ENCODE measurements at regions not wholly inside any gene's neighbourhood (a gene's known extent, or its start where the extent isn't known, plus 50 kb on each side); places are given as distances from the start of the nearest gene placed in this dataset.

DNA sequence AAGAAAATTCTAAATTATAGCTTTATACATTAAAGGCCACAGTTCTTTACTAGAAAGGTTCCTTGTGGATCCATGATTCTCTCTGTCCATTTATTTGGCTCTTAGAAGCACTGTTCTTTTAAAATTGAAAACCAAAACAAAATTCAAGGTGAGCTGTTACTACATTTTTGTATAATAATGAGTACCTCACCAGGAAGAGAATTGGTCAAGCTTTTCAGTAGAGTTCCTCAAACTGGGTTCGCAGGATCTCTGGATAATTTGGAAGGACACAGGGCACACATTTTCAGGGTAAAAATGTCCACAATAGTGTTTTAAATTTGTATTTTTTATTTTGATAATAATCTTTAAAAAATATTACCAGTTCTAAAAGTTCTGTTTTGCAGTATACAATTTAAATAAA, 93.0 kb downstream of the PPP1R3A start:
- no peak for ATAC-seq

DNA sequence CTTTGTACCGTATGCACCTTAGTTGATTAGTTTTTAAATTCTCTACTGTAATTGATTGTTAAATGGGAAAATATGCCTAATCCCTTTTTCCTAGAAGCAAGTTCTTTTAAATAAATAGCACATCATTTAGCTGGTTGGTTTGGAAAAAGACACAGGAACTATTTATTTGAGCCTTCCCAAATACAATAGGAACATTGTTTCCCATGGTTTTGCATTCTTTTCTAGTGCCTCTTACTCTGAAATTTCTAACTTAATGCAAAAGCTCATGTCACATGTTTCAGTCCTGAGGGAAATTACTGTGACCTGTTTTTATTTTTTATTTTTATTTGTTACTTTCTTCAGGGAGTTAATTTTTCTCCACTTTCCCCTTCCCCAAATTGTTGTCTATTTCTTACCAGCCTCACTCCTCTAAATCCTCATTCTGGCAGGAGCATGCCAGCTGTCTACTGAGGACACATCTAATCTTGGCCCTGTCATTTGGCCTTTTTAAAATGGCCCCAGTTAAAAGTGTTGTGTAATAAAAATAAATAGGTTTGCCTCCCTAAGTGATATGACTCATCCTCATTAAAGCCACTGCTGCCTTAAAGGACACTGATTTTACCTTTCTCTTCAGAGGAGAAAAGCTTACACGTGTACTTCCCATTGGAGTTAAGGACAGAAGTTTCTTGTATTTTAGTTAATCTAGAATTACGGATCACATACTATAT, 94.5 kb downstream of the PPP1R3A start:
- ATAC-seq: no peak

DNA sequence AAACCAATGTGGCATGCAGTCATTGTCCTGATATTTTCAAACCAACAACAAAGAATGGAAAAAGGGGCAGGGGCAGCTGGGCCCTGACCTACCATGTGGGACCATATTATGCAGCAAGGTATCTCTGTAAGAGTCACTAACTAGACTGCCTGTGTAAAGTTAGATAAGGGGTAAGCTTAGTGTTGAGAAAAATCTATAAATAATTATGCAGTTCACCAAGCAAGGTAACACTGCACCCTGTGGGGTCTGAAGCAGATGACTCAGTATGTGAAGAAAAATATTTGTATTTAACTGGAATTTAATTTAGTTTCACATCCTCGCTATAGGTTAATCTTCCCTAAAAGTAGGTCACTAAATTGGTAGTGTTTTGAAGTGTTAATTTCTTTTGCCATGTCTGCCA, 99.3 kb downstream of the PPP1R3A start:
- no peak for ATAC-seq

DNA sequence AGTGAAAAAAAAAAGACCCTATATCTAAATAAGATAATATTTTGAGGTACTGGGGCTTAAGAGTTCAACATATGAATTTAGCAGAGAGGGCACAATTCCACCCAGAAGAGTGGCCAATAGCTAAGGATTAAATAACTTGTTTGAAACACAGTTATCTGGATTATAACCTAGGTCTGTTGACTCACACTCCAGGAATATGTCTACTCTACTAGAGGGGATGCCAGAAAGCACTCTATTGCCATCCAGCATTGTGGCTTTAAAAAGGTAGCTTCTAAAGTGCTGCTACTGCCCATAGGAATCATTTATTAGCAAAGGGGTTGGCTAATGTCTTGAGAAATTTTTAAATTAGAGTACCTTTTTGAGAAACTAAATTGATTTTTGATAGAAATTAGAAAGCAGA, 102.2 kb downstream of the PPP1R3A start:
- no peak for ATAC-seq

DNA sequence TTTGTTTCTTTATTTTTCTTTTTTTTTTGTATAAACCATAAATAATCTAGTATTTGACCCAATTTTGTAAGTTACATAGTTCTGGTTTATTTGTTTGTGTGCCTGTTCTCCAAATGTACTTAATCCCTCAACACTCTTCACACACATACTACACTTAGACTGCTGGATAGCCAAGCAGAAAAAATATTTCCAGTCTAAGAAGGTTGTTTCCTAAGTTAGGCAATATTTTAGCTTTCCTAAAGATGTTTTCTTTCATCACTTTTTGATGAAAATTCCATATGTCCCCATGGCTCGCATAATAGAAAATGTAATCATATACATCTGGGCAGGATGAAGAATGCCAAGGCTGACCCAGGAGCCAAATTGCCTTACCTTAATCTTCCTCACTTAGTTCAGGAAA, 105.3 kb downstream of the PPP1R3A start:
- ATAC-seq: no peak

DNA sequence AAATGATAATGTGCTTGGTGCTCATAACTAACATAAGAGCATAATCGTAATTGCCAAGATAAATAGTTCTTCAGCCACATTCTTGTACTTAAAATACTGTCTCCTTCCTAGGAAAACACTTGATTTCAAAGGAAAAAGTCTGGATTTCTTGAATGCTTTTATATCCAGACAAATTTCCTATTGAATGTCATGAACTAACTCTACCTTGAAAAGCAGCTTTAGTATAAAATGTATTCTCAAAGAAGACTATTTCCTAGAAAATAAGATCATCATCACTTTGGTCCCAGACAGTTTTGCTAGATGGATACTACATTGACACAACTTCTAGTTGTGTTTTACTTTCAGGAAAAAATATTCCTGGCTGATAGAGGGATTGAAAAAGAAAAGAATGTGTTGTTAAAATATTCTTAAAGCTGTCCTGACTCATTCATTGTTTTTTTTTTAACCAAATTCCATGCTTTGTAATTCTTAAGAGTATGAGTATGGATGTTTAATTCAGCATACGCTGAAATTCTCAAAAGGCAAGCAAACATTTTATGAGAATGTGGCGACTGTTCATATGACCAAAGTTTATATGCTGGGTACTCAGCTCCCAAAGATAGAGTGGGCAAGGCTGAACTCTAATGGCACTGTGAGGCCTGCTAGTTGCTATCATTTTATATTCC, 106.1 kb downstream of the PPP1R3A start:
- no peak for ATAC-seq

DNA sequence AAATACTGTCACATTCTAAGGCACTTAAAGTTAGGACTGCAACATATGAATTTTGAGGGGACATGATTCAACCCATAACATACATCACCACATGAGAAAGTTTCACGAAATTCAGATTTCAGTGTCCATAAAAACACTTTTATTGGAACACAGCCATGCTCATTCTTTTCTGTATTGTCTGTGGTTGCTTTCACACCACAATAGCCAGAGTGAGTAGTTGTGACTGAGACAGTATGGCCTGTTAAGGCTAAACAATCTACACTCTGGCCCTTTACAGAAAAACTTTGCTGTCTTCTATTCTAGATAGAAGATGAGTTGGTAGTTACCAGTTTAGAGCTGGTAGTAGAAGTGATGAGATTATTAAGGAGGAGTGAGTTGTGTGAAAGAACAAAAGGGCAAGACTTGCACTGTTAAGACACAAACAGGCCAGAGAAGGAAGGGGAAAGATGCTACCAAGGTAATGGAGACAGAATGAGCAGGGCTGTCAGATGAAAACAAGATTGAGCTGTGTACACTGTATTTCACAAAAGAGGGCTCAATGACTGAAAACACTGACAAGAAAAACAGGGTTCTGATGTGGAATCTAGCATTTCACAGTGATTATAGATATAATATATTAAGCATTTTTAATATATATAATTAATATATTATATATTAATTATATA, 108.6 kb downstream of the PPP1R3A start:
- ATAC-seq: no peak

DNA sequence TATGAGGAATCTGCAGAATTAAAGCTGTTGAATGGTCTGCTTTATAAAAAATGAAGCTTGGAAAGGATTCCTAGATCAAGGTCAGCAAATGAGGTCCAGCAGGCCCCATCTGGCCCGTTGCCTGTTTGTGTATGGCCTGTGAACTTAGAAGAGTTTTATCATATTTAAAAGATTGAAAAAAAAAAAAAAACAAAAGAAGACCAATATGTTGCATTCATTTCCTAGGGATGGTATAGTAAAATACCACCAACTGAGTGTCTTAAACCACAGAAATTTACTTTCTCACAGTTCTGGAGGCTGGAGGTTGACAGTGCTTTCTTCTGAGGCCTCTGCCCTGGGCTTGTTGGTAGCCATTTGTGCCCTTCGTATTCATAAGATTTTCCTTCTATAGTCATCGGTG, 109.2 kb downstream of the PPP1R3A start:
- ATAC-seq: no peak

DNA sequence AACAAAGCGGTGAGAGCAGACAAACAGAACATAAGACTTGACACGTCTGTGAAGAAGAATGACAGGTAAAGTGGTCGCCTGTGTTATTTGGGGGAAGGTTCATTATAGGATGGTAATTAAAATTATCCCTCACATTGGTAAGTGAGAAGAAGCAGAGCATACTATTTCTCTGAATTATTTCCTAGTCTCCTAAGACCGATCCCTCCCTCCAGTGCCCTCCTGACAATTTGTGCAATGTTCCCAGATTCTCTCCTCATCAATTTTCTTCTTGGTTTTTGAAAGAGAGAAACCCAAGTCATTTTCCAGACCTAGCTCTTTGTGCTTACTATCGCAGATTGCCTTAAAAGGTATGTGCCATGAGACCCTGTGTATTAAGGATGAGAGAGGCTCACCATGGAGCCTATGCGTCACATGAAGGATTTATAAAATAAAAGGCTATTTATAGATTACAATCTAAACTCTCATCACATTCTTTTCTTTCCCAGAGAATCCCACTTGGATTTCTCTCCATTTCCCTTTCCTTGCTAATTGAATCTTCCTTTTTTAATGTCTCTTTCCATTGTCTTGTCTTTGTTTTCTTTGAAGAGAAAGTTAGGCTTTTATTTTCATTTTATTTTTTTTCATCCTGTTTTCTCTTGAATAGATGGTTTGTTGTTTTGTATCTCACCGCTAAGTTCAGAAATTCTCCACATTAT, 112.0 kb downstream of the PPP1R3A start:
- ATAC-seq: no peak

DNA sequence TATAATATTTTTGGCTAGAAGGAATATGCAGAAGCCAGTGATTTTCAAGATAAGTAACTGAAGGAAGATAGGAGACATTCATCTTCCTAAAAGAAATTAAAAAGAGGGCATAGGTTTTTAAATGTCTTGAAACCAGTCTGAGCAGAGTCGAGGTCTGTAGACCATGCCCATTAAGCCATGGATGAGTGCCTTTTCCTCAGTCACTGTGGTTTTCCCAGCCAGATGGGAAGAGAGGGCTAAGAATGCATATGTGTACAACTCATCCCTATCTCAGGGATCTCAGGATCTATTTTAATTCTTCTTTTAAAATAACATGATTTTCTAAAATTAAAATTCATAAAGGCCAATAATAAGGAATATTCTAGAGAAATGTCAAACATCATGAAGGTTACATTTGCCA, 112.8 kb downstream of the PPP1R3A start:
- ATAC-seq: no peak

DNA sequence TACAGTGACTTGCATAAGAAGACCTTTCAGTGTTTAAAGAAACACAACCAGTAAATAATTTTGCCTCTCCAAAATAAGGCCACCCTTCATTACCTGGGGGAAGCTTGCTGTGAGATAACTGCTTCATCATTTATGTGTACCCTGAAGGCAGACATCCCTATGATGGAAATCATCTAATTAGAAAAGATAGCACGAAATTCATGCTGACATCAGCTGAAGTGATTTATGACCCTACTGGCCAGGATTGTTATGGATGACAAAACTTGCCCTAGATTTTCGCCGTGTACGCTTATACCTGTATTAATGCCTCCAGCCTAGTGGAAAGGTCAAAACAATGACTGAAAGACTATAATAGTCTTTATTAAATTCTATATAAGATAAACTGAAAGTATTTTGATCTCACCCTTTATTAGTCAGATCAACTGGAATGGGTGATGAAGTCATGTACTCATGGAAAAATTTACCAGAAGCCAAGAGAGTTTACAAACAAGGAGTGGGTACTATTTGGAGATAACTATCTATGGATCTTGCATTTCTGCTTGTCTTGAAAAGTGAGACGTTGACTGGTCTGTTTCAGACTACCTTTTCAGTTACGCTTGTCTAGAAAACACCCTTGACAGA, 114.2 kb downstream of the PPP1R3A start:
- no peak for ATAC-seq

DNA sequence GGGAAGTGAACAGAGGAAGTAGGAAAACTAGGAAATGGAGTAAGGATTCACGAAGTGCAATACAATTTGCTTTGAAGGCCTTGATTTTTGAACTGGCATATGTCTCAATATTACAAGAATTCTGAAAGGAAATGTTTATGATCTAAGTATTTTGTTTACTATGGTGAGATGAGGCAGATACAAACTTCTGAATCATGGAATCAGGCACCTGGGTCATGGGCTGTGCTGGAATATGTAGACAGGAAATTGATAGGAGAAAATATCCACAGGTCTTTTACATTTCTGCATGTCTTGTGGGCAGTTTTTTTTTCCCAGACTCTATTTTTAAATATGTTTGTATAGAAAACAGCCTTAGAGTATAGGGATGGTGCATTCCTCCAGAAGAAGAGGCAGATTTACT, 117.1 kb downstream of the PPP1R3A start:
- ATAC-seq: no peak

DNA sequence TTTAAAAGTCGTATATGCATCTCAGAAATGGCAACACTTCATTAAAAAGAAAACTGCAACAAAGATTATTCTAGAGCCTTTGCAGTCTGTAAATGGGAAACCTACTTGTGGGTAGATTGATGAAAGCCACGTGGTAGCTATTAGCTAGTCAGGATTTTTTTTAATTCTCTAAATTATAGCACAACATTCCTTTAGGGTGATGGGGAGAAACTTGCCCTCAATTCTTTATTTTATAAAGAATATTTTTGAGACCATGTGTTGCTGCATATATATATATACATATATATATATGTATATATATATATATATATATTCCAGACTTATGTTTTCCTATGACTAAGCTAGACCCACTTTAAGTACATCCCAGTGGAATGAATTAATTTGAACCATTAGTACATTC, 118.0 kb downstream of the PPP1R3A start:
- no peak for ATAC-seq

DNA sequence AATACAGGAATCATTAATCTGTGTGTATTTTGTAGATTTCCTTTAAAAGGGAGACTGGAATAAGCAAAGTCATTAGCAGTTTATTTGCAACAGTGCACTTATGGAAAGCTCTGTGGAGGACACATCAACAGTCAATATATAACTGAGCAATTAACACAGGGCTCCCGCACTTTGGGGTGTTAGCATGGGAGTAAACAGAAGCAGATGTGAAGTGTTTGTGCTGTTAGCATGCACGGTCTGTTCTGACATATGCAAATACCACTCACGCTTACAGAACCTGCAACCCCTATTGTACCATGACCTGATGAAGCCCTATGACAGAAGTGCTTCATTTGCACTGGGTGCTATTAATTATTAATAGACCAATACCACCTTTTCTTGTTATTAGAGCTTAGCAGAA, 118.9 kb downstream of the PPP1R3A start:
- no peak for ATAC-seq

DNA sequence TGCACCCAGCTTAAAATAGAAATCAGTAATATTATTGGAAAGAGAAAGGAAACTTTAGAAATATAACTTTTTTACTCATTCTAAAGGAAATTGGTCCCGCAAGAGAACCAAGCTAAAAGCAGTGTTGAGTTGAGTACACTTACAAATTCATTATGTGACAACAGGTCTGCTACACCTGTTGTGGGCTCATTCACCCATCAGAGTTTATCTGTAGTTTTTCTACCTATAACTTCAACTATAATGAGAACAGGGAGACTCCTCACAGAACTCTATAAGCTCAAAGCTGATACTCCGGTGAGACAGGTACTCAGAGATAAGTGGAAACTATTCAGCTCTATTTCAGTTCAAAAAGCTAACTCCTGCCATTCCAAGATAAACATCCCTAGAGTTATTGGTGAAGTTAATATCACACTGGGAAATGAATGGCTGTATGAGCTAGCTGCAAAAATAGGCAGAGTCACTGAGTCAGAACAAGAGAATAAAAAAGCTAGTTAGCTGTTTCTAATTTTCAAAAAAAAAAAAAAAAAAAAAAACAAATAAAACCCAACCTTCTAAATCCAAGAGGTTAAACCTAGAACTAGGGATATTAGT, 121.3 kb downstream of the PPP1R3A start:
- no peak for ATAC-seq

DNA sequence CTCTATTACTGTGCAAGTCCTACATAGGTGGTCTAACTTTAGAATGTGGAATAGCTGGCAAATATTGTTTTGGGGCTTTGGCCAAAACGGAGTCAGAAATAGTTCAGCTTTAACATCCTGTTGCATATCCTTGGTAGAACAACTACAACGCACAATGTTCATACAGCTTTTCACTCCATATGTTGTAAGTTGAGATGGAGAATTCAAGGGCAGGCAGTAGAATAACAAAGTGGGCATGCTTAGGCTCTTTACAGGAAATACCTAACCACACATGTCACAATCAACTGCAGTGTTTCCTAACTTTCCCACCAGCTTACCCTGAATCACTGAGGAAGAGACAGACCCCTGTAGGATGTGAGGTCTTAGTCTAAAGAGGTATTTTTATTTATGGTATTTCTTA, 122.3 kb downstream of the PPP1R3A start:
- no peak for ATAC-seq

DNA sequence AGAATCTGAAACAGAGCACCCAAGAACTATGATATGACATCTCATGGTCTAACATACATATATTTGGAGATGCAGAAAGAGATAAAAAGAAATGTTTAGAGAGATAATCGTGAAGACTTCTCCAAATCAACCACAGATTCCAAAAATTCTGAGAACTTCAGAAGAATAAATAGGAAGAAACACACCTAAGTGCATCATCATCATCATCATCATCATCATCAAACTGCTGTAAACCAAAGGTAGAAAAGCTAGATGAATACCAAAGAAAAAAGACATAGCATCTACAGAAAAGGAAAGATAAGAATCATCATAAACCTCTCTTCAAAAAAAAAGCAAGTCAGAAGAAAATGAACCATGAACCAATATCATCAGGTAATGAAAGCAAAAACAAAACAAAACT, 124.2 kb downstream of the PPP1R3A start:
- no peak for ATAC-seq

DNA sequence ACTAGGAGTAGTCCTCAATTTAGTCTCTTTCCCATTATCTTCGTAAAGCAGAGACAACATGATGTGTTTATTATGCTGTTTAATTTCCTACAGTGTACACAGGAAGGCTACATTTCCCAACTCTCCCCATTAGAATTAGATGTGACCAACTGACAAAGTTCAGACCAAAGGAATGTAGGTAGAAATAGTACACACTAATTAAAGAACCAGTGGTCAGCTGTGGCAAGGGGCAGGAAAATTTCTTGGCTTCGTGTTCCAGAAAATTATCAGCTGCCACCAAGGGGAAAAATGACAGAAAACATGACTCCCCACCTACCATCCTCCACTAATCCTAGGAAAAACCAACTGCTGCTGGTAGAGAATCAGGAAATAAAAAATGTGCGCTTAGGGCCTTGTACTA, 125.6 kb downstream of the PPP1R3A start:
- no peak for ATAC-seq

DNA sequence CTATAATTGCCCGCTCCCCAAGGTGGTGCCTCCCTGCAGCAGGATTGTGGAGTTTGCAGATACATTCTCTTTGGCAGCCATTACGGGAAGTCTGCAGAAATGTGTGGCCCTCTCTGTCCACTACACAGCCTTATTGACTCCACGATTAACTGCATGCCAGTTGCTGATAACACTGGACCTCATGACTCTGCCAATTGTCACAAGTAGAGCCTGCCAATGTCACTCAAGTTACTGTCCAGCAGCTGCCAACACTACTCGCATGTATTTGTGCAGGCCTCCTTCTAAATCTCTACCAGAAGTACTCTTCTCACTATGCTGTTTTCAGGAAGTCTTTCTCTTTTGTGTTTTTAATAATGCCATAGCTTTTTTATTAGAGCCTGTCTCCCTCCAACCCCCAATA, 128.8 kb downstream of the PPP1R3A start:
- no peak for ATAC-seq

DNA sequence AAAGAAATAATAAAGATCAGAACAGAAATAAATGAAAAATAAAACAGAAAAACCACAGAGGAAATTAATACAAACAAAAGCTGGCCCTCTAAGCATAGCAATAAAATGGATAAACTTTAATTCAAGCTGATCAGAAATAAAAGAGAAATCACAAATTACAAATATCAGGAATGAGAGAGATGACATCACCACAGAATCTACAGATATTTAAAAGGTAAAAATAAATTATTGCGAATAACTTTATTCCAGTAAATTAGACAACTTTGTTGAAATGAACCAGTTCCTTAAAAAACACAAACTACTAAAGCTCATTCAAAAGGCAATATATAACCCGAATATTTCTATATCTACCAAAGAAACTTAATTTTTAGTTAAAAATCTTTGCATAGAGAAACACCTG, 131.7 kb downstream of the PPP1R3A start:
- ATAC-seq: no peak

DNA sequence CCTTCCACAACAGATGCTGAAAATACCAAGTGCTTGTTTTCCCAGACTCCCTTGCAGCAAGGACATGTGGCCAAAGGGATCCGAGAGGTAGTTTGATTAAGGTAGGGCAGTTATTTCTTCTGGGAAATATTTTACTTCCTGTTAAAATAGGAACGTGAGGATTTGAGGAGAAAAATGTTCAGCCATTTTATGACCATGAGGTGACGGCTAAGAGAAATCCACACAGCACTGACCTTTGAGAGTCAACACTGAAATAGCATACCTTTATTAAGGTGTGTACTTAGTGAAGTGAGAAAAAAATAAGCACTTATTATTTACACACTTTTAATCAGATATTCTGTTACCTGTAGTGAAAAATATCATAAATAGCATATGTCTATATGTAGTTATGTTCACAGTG, 133.9 kb downstream of the PPP1R3A start:
- no peak for ATAC-seq

DNA sequence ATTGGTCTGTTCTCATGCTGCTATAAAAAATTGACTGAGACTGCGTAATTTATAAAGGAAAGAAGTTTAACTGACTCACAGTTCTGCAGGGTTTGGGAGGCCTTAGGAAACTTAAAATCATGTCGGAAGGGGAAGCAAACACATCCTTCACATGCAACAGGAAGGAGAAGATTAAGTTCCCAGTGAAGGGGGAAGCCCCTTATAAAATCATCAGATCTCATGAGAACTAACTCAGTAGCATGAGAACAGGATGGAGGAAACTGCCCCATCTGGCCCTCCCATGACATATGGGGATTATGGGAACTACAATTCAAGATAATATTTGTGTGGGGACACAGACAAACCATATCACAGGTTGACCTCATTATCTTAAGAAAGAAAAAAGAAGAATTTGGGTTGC, 134.5 kb downstream of the PPP1R3A start:
- no peak for ATAC-seq

DNA sequence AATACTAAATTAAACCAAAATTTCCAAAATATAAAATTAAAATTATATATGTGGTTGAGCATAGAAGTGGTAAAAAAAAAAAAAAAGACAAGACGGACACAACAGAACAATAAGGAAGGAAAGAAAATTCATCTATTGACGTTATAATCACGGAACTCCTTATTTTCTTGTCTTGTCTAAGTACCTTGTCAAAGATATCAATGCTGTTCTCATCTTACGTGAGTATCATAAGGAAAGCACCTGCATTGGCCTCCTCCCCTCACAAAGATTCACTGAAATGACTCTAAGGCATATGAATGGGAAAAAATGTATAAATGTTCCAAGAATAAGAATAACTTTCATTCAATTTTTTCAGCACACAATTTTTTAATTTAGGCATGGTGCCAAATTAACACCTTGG, 135.4 kb downstream of the PPP1R3A start:
- ATAC-seq: no peak

Data from esophagus mucosa (tissue), 1 donor.